ENCODE measurements at regions not wholly inside any gene's neighbourhood (a gene's known extent, or its start where the extent isn't known, plus 50 kb on each side); places are given as distances from the start of the nearest gene placed in this dataset.

- TF ChIP-seq CTCF (IDR thresholded peaks at IDR 0.05; ENCODE audit: low read depth, low read length, missing input control) (no peak), REST (IDR thresholded peaks at IDR 0.05) (no peak), SP1 (IDR thresholded peaks at IDR 0.05) (no peak), RAD21 (IDR thresholded peaks at IDR 0.05) (no peak), RXRA (IDR thresholded peaks at IDR 0.05) (no peak), MAX (IDR thresholded peaks at IDR 0.05) (no peak), TAF1 (conservative IDR thresholded peaks at IDR 0.05) (no peak), NR2F2 (IDR thresholded peaks at IDR 0.05) (no peak), ZBTB33 (IDR thresholded peaks at IDR 0.05) (no peak), YY1 (IDR thresholded peaks at IDR 0.05) (no peak), EGR1 (IDR thresholded peaks at IDR 0.05; ENCODE audit: low read depth in 2 of 2) (no peak), ATF3 (IDR thresholded peaks at IDR 0.05) (no peak)
These were observed 378.6 kb downstream of the EIPR1 start for GRCh38 chr2:2998971-2999370.

Measured in liver (tissue), 3 donors.